SK-N-SH treated with all-trans-retinoic acid at 6 μM for 48 hours (cell line): ENCODE measurements at regions not wholly inside any gene's neighbourhood (a gene's known extent, or its start where the extent isn't known, plus 50 kb on each side); places are given as distances from the start of the nearest gene placed in this dataset.

ENCODE experiments used
- ATAC-seq: fragments of 200-7000 bp; cut with Tn5 transposase; 3 replicates; pipeline ENCODE4 v1.9.1; 2020; ENCODE audit warnings: mild to moderate bottlenecking, moderate library complexity
- ARNTL ChIP-seq: fragments of 450-650 bp; formaldehyde crosslinking; IDR thresholded peaks from 2 replicates; pipeline ENCODE4 v1.5.0; 2020; ENCODE audit warnings: low read depth, mild to moderate bottlenecking, moderate library complexity, borderline replicate concordance
- BACH2 ChIP-seq: fragments of 250-450 bp; sonication (Bioruptor Pico); IDR thresholded peaks from 2 replicates; pipeline ENCODE4 v1.9.0; 2021; ENCODE audit warnings: mild to moderate bottlenecking, borderline replicate concordance
- CSDC2 ChIP-seq: fragments of 250-450 bp; sonication (Bioruptor Pico); IDR thresholded peaks from 2 replicates; pipeline ENCODE4 v1.5.0; 2020; ENCODE audit warnings: mild to moderate bottlenecking, moderate library complexity
- CSRNP3 ChIP-seq: fragments of 250-450 bp; sonication (Bioruptor Pico); IDR thresholded peaks from 2 replicates; pipeline ENCODE4 v1.5.1; 2021; ENCODE audit warnings: mild to moderate bottlenecking, moderate library complexity
- ESRRG ChIP-seq: fragments of 250-450 bp; sonication (Bioruptor Pico); IDR thresholded peaks from 2 replicates; pipeline ENCODE4 v1.6.1; 2021; ENCODE audit warnings: mild to moderate bottlenecking
- GLIS3 ChIP-seq: fragments of 250-450 bp; sonication (Bioruptor Pico); IDR thresholded peaks from 2 replicates; pipeline ENCODE4 v1.5.0; 2020; ENCODE audit warnings: mild to moderate bottlenecking, moderate library complexity
- ISL1 ChIP-seq: fragments of 250-450 bp; sonication (Bioruptor Pico); IDR thresholded peaks from 2 replicates; pipeline ENCODE4 v2.1.2; 2022; ENCODE audit warnings: mild to moderate bottlenecking, moderate library complexity
- OSR1 ChIP-seq: fragments of 250-450 bp; sonication (Bioruptor Pico); IDR thresholded peaks from 2 replicates; pipeline ENCODE4 v1.8.0; 2022; ENCODE audit warnings: moderate library complexity, mild to moderate bottlenecking, inconsistent platforms
- POU6F1 ChIP-seq: fragments of 250-450 bp; sonication (Bioruptor Pico); IDR thresholded peaks from 2 replicates; pipeline ENCODE4 v1.8.0; 2021; ENCODE audit warnings: low read depth, mild to moderate bottlenecking, moderate library complexity, borderline replicate concordance
- PPARA ChIP-seq: fragments of 250-450 bp; sonication (Bioruptor Pico); IDR thresholded peaks from 2 replicates; pipeline ENCODE4 v1.5.0; 2020; ENCODE audit warnings: mild to moderate bottlenecking, borderline replicate concordance
- RARB ChIP-seq: fragments of 250-450 bp; sonication (Bioruptor Pico); IDR thresholded peaks from 2 replicates; pipeline ENCODE4 v1.8.0; 2021; ENCODE audit warnings: mild to moderate bottlenecking, moderate library complexity
- TCF4 ChIP-seq: fragments of 250-450 bp; sonication (Bioruptor Pico); IDR thresholded peaks from 2 replicates; pipeline ENCODE4 v1.8.0; 2021; ENCODE audit warnings: mild to moderate bottlenecking, moderate library complexity, borderline replicate concordance
- ZC3H10 ChIP-seq: fragments of 250-450 bp; sonication (Bioruptor Pico); IDR thresholded peaks from 2 replicates; pipeline ENCODE4 v1.5.1; 2021; ENCODE audit warnings: mild to moderate bottlenecking, moderate library complexity
- ZFP3 ChIP-seq: fragments of 250-450 bp; sonication (Bioruptor Pico); IDR thresholded peaks from 2 replicates; pipeline ENCODE4 v1.5.0; 2020; ENCODE audit warnings: mild to moderate bottlenecking, moderate library complexity
- ZNF565 ChIP-seq: fragments of 450-650 bp; formaldehyde crosslinking; conservative IDR thresholded peaks from 2 replicates; pipeline ENCODE4 v1.5.0; 2020; ENCODE audit warnings: low read depth, mild to moderate bottlenecking, moderate library complexity
- ZNF70 ChIP-seq: fragments of 450-650 bp; formaldehyde crosslinking; IDR thresholded peaks from 2 replicates; pipeline ENCODE4 v1.5.0; 2020; ENCODE audit warnings: mild to moderate bottlenecking, moderate library complexity
- ZNF8 ChIP-seq: fragments of 450-650 bp; formaldehyde crosslinking; IDR thresholded peaks from 2 replicates; pipeline ENCODE4 v1.5.0; 2020; ENCODE audit warnings: mild to moderate bottlenecking, moderate library complexity
- TF ChIP-seq, protein P1 (sequence below): fragments of 250-450 bp; sonication (Bioruptor Pico); IDR thresholded peaks from 2 replicates; pipeline ENCODE4 v1.5.1; 2020; ENCODE audit warnings: low read depth, mild to moderate bottlenecking, moderate library complexity
- TF ChIP-seq, protein P2 (sequence below): fragments of 250-450 bp; sonication (Bioruptor Pico); IDR thresholded peaks from 2 replicates; pipeline ENCODE4 v1.5.0; 2020; ENCODE audit warnings: mild to moderate bottlenecking, moderate library complexity
- TF ChIP-seq, protein P3 (sequence below): fragments of 250-450 bp; sonication (Bioruptor Pico); IDR thresholded peaks from 2 replicates; pipeline ENCODE4 v1.8.0; 2020; ENCODE audit warnings: mild to moderate bottlenecking, moderate library complexity, borderline replicate concordance

DNA sequence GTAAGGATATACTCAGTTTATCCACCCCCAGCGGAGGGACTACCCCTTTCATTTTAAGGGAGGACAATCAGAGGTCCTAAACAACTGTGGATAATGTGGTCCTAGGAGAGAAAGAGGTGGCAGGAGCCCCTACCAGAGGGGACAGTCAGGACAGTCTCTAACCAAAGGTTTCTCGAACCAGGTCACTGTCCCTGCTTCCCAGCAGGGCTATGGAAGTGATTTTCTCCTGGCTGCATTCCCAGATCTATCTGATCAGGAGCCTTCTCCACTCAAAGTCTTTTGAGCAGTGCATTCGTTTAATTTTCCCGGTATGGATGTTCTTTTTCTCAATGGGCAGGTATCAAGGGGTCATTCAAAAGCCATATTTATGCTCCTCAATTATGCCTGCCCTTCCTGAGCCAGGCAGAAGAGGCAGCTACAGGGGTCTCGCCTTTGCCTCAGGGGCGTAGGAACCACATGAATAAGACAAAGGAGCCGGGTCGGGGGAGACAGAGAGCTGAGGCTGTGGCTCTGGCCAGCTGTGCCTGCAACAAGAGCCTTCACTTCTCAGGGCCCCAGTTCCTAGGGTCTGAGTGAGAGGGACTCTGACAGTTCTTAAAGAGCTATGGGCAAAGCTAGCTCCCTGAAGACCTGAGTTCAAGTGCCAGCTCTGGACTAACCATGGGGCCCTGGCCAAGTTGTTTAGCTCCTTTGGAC lies 62.5 kb upstream of the DMRTB1 start (continued):
- TF ChIP-seq, protein P1, sequence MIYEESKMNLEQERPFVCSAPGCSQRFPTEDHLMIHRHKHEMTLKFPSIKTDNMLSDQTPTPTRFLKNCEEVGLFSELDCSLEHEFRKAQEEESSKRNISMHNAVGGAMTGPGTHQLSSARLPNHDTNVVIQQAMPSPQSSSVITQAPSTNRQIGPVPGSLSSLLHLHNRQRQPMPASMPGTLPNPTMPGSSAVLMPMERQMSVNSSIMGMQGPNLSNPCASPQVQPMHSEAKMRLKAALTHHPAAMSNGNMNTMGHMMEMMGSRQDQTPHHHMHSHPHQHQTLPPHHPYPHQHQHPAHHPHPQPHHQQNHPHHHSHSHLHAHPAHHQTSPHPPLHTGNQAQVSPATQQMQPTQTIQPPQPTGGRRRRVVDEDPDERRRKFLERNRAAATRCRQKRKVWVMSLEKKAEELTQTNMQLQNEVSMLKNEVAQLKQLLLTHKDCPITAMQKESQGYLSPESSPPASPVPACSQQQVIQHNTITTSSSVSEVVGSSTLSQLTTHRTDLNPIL: no peak
- TF ChIP-seq, protein P2, sequence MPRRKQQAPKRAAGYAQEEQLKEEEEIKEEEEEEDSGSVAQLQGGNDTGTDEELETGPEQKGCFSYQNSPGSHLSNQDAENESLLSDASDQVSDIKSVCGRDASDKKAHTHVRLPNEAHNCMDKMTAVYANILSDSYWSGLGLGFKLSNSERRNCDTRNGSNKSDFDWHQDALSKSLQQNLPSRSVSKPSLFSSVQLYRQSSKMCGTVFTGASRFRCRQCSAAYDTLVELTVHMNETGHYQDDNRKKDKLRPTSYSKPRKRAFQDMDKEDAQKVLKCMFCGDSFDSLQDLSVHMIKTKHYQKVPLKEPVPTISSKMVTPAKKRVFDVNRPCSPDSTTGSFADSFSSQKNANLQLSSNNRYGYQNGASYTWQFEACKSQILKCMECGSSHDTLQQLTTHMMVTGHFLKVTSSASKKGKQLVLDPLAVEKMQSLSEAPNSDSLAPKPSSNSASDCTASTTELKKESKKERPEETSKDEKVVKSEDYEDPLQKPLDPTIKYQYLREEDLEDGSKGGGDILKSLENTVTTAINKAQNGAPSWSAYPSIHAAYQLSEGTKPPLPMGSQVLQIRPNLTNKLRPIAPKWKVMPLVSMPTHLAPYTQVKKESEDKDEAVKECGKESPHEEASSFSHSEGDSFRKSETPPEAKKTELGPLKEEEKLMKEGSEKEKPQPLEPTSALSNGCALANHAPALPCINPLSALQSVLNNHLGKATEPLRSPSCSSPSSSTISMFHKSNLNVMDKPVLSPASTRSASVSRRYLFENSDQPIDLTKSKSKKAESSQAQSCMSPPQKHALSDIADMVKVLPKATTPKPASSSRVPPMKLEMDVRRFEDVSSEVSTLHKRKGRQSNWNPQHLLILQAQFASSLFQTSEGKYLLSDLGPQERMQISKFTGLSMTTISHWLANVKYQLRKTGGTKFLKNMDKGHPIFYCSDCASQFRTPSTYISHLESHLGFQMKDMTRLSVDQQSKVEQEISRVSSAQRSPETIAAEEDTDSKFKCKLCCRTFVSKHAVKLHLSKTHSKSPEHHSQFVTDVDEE (CRISPR knock-in tag): no peak

DNA sequence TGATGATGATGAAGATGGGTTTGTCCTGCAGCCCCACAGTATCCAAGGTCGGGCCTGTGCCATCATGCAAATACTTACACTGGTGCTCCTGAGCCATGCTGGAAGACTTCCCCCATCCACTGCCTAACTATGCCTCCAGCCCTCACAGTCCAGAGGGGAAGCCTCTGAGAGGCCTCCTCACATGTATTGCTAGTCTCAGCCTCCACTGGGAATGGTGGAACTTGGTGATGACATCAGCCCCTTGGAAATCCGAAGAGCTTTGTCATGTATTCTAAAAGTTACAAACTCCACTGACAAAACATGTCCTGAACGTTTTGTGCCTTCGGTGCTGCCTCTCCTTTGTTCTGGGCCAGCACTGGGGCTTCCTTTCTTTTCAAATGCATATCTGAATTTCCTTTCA lies 61.1 kb upstream of the DMRTB1 start:
- ATAC-seq: no peak
- TF ChIP-seq ESRRG: no peak
- TF ChIP-seq RARB (CRISPR knock-in tag): no peak
- no peak for TF ChIP-seq BACH2 (CRISPR knock-in tag)
- TF ChIP-seq ZNF565: no peak
- TF ChIP-seq ZNF70 (CRISPR knock-in tag): no peak
- no peak for TF ChIP-seq GLIS3 (CRISPR knock-in tag)
- no peak for TF ChIP-seq OSR1 (CRISPR knock-in tag)
- no peak for TF ChIP-seq ISL1 (CRISPR knock-in tag)
- TF ChIP-seq PPARA (CRISPR knock-in tag): no peak
- TF ChIP-seq CSRNP3 (CRISPR knock-in tag): no peak
- TF ChIP-seq ARNTL (CRISPR knock-in tag): no peak
- TF ChIP-seq, protein P3, sequence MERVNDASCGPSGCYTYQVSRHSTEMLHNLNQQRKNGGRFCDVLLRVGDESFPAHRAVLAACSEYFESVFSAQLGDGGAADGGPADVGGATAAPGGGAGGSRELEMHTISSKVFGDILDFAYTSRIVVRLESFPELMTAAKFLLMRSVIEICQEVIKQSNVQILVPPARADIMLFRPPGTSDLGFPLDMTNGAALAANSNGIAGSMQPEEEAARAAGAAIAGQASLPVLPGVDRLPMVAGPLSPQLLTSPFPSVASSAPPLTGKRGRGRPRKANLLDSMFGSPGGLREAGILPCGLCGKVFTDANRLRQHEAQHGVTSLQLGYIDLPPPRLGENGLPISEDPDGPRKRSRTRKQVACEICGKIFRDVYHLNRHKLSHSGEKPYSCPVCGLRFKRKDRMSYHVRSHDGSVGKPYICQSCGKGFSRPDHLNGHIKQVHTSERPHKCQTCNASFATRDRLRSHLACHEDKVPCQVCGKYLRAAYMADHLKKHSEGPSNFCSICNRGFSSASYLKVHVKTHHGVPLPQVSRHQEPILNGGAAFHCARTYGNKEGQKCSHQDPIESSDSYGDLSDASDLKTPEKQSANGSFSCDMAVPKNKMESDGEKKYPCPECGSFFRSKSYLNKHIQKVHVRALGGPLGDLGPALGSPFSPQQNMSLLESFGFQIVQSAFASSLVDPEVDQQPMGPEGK (CRISPR knock-in tag): no peak
- TF ChIP-seq CSDC2 (CRISPR knock-in tag): no peak
- TF ChIP-seq, protein P2 (CRISPR knock-in tag): no peak
- no peak for TF ChIP-seq ZC3H10 (CRISPR knock-in tag)
- TF ChIP-seq ZFP3 (CRISPR knock-in tag): no peak
- no peak for TF ChIP-seq TCF4 (CRISPR knock-in tag)

- no peak for ATAC-seq
- TF ChIP-seq, protein P1: no peak
- TF ChIP-seq POU6F1 (CRISPR knock-in tag) (no peak), CSDC2 (CRISPR knock-in tag) (no peak), ISL1 (CRISPR knock-in tag) (no peak), ZNF70 (CRISPR knock-in tag) (no peak), PPARA (CRISPR knock-in tag) (no peak), ARNTL (CRISPR knock-in tag) (no peak), ZNF8 (no peak), GLIS3 (CRISPR knock-in tag) (no peak)
- TF ChIP-seq, protein P3 (CRISPR knock-in tag): no peak
These were observed 60.4 kb upstream of the DMRTB1 start for GRCh38 chr1:53398576-53399365.
